Type B pancreatic cell (in vitro differentiated cells): ENCODE measurements at regions not wholly inside any gene's neighbourhood (a gene's known extent, or its start where the extent isn't known, plus 50 kb on each side); places are given as distances from the start of the nearest gene placed in this dataset.

Experiments
- DNase-seq: peaks from one replicate; pipeline ENCODE4 v3.0.0; 2021; ENCODE audit warnings: mixed read lengths; ENCODE audit not compliant: unreplicated experiment; ENCODE audit errors: extremely low spot score
- H3K27ac Mint-ChIP-seq: 2 replicates; pipeline ENCODE4 v1.8.0; 2021; ENCODE audit warnings: mild to moderate bottlenecking, mixed read lengths
- H3K27me3 Mint-ChIP-seq: 2 replicates; pipeline ENCODE4 v1.8.0; 2021; ENCODE audit warnings: mixed read lengths
- H3K36me3 Mint-ChIP-seq: 2 replicates; pipeline ENCODE4 v1.8.0; 2021; ENCODE audit warnings: mixed read lengths
- H3K4me1 Mint-ChIP-seq: one replicate; pipeline ENCODE4 v1.8.0; 2021; ENCODE audit warnings: mixed read lengths; ENCODE audit not compliant: unreplicated experiment
- H3K4me3 Mint-ChIP-seq: 2 replicates; pipeline ENCODE4 v1.8.0; 2021; ENCODE audit warnings: mild to moderate bottlenecking, mixed read lengths
- H3K9me3 Mint-ChIP-seq: 2 replicates; pipeline ENCODE4 v1.8.0; 2021; ENCODE audit warnings: mixed read lengths
- TF ChIP-seq, protein P1 (sequence below): fragments of 200-600 bp; sonication (generic); conservative IDR thresholded peaks from 2 replicates; pipeline ENCODE4 v1.5.0; 2021; ENCODE audit warnings: antibody characterized with exemption, mild to moderate bottlenecking

GRCh38 chr15:96804754-96805153 is 474.3 kb downstream of the NR2F2 start:
- H3K4me3 Mint-ChIP-seq, result no peak overlapping the region
- DNase-seq, result no peak
- peaks cover 11% of the 10 kb centered on the region for H3K27me3 Mint-ChIP-seq
- no peaks in the 10 kb centered on the region for H3K36me3 Mint-ChIP-seq
- no peaks in the 10 kb centered on the region for H3K4me1 Mint-ChIP-seq
- TF ChIP-seq, protein P1, sequence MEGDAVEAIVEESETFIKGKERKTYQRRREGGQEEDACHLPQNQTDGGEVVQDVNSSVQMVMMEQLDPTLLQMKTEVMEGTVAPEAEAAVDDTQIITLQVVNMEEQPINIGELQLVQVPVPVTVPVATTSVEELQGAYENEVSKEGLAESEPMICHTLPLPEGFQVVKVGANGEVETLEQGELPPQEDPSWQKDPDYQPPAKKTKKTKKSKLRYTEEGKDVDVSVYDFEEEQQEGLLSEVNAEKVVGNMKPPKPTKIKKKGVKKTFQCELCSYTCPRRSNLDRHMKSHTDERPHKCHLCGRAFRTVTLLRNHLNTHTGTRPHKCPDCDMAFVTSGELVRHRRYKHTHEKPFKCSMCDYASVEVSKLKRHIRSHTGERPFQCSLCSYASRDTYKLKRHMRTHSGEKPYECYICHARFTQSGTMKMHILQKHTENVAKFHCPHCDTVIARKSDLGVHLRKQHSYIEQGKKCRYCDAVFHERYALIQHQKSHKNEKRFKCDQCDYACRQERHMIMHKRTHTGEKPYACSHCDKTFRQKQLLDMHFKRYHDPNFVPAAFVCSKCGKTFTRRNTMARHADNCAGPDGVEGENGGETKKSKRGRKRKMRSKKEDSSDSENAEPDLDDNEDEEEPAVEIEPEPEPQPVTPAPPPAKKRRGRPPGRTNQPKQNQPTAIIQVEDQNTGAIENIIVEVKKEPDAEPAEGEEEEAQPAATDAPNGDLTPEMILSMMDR, result no peak
- H3K9me3 Mint-ChIP-seq, result no peaks in the 10 kb centered on the region
- H3K27ac Mint-ChIP-seq, result no peak overlapping the region

GRCh38 chr15:96807361-96807760 is 476.9 kb downstream of the NR2F2 start:
- Mint-ChIP-seq H3K9me3 (no peaks in the 10 kb centered on the region), H3K27me3 (peaks cover 7% of the 10 kb centered on the region), H3K4me3 (no peak overlapping the region), H3K36me3 (no peaks in the 10 kb centered on the region), H3K4me1 (no peaks in the 10 kb centered on the region), H3K27ac (no peak overlapping the region)
- TF ChIP-seq, protein P1, result no peak
- no peak for DNase-seq

DNA sequence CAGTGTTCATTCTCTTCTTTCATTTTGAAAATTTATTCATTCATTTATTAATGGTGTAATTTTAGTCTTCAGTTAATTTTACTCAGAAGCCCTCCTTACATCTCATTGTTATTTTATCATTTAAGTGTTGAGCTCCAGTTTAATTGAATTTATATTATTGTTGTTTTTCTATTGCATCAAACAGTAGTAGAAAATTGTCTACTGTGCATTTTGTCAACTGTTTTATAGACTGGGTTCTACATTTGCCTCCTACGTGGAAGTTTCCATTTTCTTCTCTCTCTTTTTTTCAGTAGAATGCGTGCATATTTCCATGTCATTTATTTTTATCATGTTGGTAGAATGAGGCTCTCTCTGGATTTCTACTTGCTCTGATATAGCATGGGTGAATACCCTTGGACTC is 487.4 kb downstream of the NR2F2 start:
- H3K4me1 Mint-ChIP-seq, result no peaks in the 10 kb centered on the region
- no peak overlapping the region for H3K27ac Mint-ChIP-seq
- DNase-seq, result no peak

DNA sequence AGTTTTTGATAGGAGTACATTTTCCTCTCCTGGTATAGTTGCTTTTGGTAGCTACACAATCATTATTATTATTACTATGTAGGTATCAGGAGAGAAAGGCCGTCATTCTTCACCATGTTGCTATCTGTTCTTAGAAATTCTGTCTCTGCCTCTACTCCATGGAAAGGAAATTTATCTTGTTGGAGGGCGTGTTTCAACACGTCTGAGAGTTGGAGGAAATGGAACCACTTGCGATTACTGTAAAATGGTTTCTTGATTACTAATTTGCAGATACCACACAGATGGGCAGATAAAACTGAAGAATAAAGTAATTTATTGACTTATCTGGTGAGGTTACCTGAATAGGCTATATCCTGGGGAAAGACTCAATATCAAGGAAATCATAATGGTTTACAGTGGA is 488.4 kb downstream of the NR2F2 start:
- TF ChIP-seq, protein P1, result no peak
- H3K27ac Mint-ChIP-seq, result no peak overlapping the region
- H3K4me1 Mint-ChIP-seq, result no peaks in the 10 kb centered on the region
- H3K4me3 Mint-ChIP-seq, result no peak overlapping the region
- no peak for DNase-seq
- H3K9me3 Mint-ChIP-seq, result no peaks in the 10 kb centered on the region
- H3K27me3 Mint-ChIP-seq, result peaks cover 2% of the 10 kb centered on the region
- no peaks in the 10 kb centered on the region for H3K36me3 Mint-ChIP-seq

More for the DNA sequence above, 487.4 kb downstream of the NR2F2 start:
- Mint-ChIP-seq H3K27me3 (peaks cover 2% of the 10 kb centered on the region), H3K9me3 (no peaks in the 10 kb centered on the region), H3K4me3 (no peak overlapping the region), H3K36me3 (no peaks in the 10 kb centered on the region)
- TF ChIP-seq, protein P1, result no peak

- H3K4me3 Mint-ChIP-seq, result no peak overlapping the region
- H3K27me3 Mint-ChIP-seq, result peaks cover 3% of the 10 kb centered on the region
- no peaks in the 10 kb centered on the region for H3K36me3 Mint-ChIP-seq
- no peaks in the 10 kb centered on the region for H3K4me1 Mint-ChIP-seq
- TF ChIP-seq, protein P1, result no peak
- no peaks in the 10 kb centered on the region for H3K9me3 Mint-ChIP-seq
- H3K27ac Mint-ChIP-seq, result no peak overlapping the region
- no peak for DNase-seq
Measured at GRCh38 chr15:96827981-96828380, 497.5 kb downstream of the NR2F2 start.
